HG03025 (cell line): ENCODE measurements at regions not wholly inside any gene's neighbourhood (a gene's known extent, or its start where the extent isn't known, plus 50 kb on each side); places are given as distances from the start of the nearest gene placed in this dataset.
A peak's percentile ranks its signal among the peaks of the same experiment; 100 is the strongest.

Source experiments
- ATAC-seq: cut with Tn5 transposase; IDR thresholded peaks from one replicate; pipeline ENCODE4 v1.9.1; 2021; ENCODE audit warnings: mild to moderate bottlenecking, moderate library complexity; ENCODE audit not compliant: unreplicated experiment, low FRiP score

GRCh38 chr5:116363780-116364179 lies 210.8 kb downstream of the SEMA6A start:
- no peak for ATAC-seq

- no peak for ATAC-seq
These were observed 212.5 kb downstream of the SEMA6A start for GRCh38 chr5:116361979-116362577.

GRCh38 chr5:116361171-116361967 lies 213.3 kb downstream of the SEMA6A start:
- no peak for ATAC-seq

- peak; percentile 32 for ATAC-seq
These were observed 214.4 kb downstream of the SEMA6A start for GRCh38 chr5:116360008-116360853.

GRCh38 chr5:116359592-116359991 lies 215.0 kb downstream of the SEMA6A start:
- no peak for ATAC-seq

GRCh38 chr5:116358911-116359418 lies 215.7 kb downstream of the SEMA6A start:
- peak; percentile 97 for ATAC-seq

GRCh38 chr5:116358015-116358523 lies 216.6 kb downstream of the SEMA6A start:
- no peak for ATAC-seq

- no peak for ATAC-seq
These were observed 218.6 kb downstream of the SEMA6A start for GRCh38 chr5:116355819-116356601.

- no peak for ATAC-seq
These were observed 219.9 kb downstream of the SEMA6A start for GRCh38 chr5:116354699-116355098.

- no peak for ATAC-seq
These were observed 227.0 kb downstream of the SEMA6A start for GRCh38 chr5:116347657-116348056.

- no peak for ATAC-seq
These were observed 230.7 kb downstream of the SEMA6A start for GRCh38 chr5:116343961-116344360.
